H1 (cell line): ENCODE measurements at regions not wholly inside any gene's neighbourhood (a gene's known extent, or its start where the extent isn't known, plus 50 kb on each side); places are given as distances from the start of the nearest gene placed in this dataset.

ENCODE experiments used
- CTCF ChIA-PET: fragments of 300-600 bp; sonication (Branson Sonifier 250); formaldehyde crosslinking; loops from one replicate; lab custom pipeline; 2021; ENCODE audit not compliant: partially characterized antibody; lab: Charles Lee
- POLR2A ChIA-PET: fragments of 300-600 bp; sonication (Branson Sonifier 250); formaldehyde crosslinking; loops from one replicate; lab custom pipeline; 2021; ENCODE audit warnings: inconsistent platforms; ENCODE audit not compliant: partially characterized antibody; lab: Charles Lee
- DNase-seq, 2 experiments: peaks; one replicate each; pipeline versions ENCODE4 v3.0.0 to v3.0.0-alpha.2; 2010 to 2022; ENCODE audit warnings: low spot score in 2 of 2, low read depth in 1 of 2, mixed read lengths in 1 of 2
- FAIRE-seq: peaks from 2 replicates; lab custom pipeline; 2011; peaks lifted over from hg19 to GRCh38; lab: Jason Lieb, UNC
- H2AFZ ChIP-seq: 2 replicates; pipeline ENCODE4 v1.8.1; 2012; ENCODE audit warnings: low read length, inconsistent platforms
- H2AK5ac ChIP-seq: 2 replicates; pipeline ENCODE4 v1.6.1; 2013; ENCODE audit warnings: low read depth, low read length
- H2BK120ac ChIP-seq: replicated peaks from 2 replicates; pipeline ENCODE3; 2013; ENCODE audit warnings: low read depth, low read length, inconsistent platforms
- H2BK12ac ChIP-seq: 2 replicates; pipeline ENCODE4 v1.6.1; 2013; ENCODE audit warnings: low read depth, low read length
- H2BK15ac ChIP-seq: 2 replicates; pipeline ENCODE4 v1.6.1; 2013; ENCODE audit warnings: low read length
- H2BK20ac ChIP-seq: 2 replicates; pipeline ENCODE4 v1.6.1; 2013; ENCODE audit warnings: low read length
- H2BK5ac ChIP-seq: 2 replicates; pipeline ENCODE4 v1.6.1; 2013; ENCODE audit warnings: low read depth, low read length
- H3K14ac ChIP-seq: 2 replicates; pipeline ENCODE4 v1.6.1; 2013; ENCODE audit warnings: inconsistent platforms; ENCODE audit not compliant: insufficient read length
- H3K18ac ChIP-seq: 2 replicates; pipeline ENCODE4 v1.6.1; 2013; ENCODE audit warnings: low read length; ENCODE audit errors: extremely low read depth
- H3K23ac ChIP-seq: 2 replicates; pipeline ENCODE4 v1.6.1; 2013; ENCODE audit warnings: inconsistent platforms; ENCODE audit not compliant: insufficient read length
- H3K23me2 ChIP-seq: 2 replicates; pipeline ENCODE4 v1.6.1; 2013; ENCODE audit warnings: low read depth, low read length
- H3K27ac ChIP-seq: 2 replicates; pipeline ENCODE4 v1.6.1; 2011; ENCODE audit warnings: low read depth, low read length, inconsistent platforms
- H3K27me3 ChIP-seq, 4 experiments: replicated peaks in 1 of 4; 1 replicate in 1 of 4; 2 replicates in 3 of 4; pipeline versions ENCODE4 v1.6.1 to v1.8.1; 2011 to 2013; ENCODE audit warnings: low read length in 3 of 4, mild to moderate bottlenecking in 3 of 4, inconsistent platforms in 2 of 4, mixed read lengths in 2 of 4, moderate library complexity in 1 of 4; ENCODE audit not compliant: control insufficient read depth in 3 of 4, insufficient read depth in 3 of 4; ENCODE audit errors: extremely low read depth in 1 of 4
- H3K36me3 ChIP-seq, 4 experiments: 2 replicates each; pipeline versions ENCODE4 v1.6.1 to v1.8.1; 2011 to 2013; ENCODE audit warnings: mild to moderate bottlenecking in 4 of 4, low read length in 3 of 4, moderate library complexity in 2 of 4, control low read depth in 1 of 4, inconsistent platforms in 1 of 4; ENCODE audit not compliant: insufficient read depth in 4 of 4, control insufficient read depth in 2 of 4
- H3K4ac ChIP-seq: replicated peaks from 2 replicates; pipeline ENCODE3; 2013; ENCODE audit warnings: low read length, low read depth, mixed read lengths, inconsistent platforms; ENCODE audit not compliant: insufficient read length
- H3K4me1 ChIP-seq, 4 experiments: replicated peaks in 1 of 4; 1 replicate in 1 of 4; 2 replicates in 3 of 4; pipeline versions ENCODE4 v1.6.1 to v1.8.1; 2011 to 2013; ENCODE audit warnings: low read length in 3 of 4, inconsistent platforms in 2 of 4, mixed read lengths in 1 of 4; ENCODE audit not compliant: insufficient read depth in 4 of 4, control insufficient read depth in 3 of 4
- H3K4me2 ChIP-seq, 2 experiments: 2 replicates each; pipeline versions ENCODE4 v1.6.1 to v1.8.1; 2011 to 2013; ENCODE audit warnings: low read depth in 2 of 2, low read length in 2 of 2, control low read depth in 1 of 2, inconsistent platforms in 1 of 2, mild to moderate bottlenecking in 1 of 2; ENCODE audit not compliant: insufficient read depth in 1 of 2
- H3K4me3 ChIP-seq, 4 experiments: fragments of 200-600, 300-600 bp in 1 of 4; sonication (generic), shearing (Covaris generic), sonication (Bioruptor Twin) in 1 of 4; 2 replicates each; pipeline versions ENCODE4 v1.5.1 to v1.8.1; 2011 to 2016; ENCODE audit warnings: low read length in 4 of 4, low read depth in 3 of 4, control low read depth in 2 of 4, inconsistent platforms in 2 of 4, mild to moderate bottlenecking in 2 of 4, mixed read lengths in 1 of 4, moderate library complexity in 1 of 4; ENCODE audit not compliant: insufficient read depth in 2 of 4; ENCODE audit errors: extremely low read depth in 1 of 4
- H3K56ac ChIP-seq: replicated peaks from 2 replicates; pipeline ENCODE3; 2013; ENCODE audit warnings: low read depth, mild to moderate bottlenecking, mixed read lengths, low read length, inconsistent platforms; ENCODE audit not compliant: insufficient read length
- H3K79me1 ChIP-seq: 2 replicates; pipeline ENCODE4 v1.6.1; 2013; ENCODE audit warnings: low read depth, low read length, control low read depth
- H3K79me2 ChIP-seq, 2 experiments: 2 replicates each; pipeline versions ENCODE4 v1.6.1 to v1.8.1; 2012 to 2013; ENCODE audit warnings: low read length in 2 of 2, mild to moderate bottlenecking in 2 of 2, inconsistent platforms in 1 of 2; ENCODE audit not compliant: insufficient read depth in 2 of 2, control insufficient read depth in 1 of 2
- H3K9ac ChIP-seq, 4 experiments: replicated peaks in 1 of 4; 1 replicate in 1 of 4; 2 replicates in 3 of 4; pipeline versions ENCODE4 v1.6.1 to v1.8.1; 2011 to 2013; ENCODE audit warnings: low read depth in 3 of 4, low read length in 3 of 4, control low read depth in 2 of 4, mild to moderate bottlenecking in 2 of 4, moderate library complexity in 2 of 4, inconsistent platforms in 1 of 4; ENCODE audit errors: extremely low read depth in 1 of 4
- H3K9me3 ChIP-seq, 2 experiments: 2 replicates each; pipeline versions ENCODE4 v1.6.1 to v1.8.1; 2012 to 2013; ENCODE audit warnings: mild to moderate bottlenecking in 2 of 2, moderate library complexity in 2 of 2, control low read depth in 1 of 2, inconsistent platforms in 1 of 2, low read depth in 1 of 2, low read length in 1 of 2, mixed read lengths in 1 of 2; ENCODE audit not compliant: insufficient read depth in 2 of 2
- H4K20me1 ChIP-seq, 2 experiments: replicated peaks in 1 of 2; 2 replicates each; pipeline versions ENCODE3 to v1.8.1; 2011 to 2013; ENCODE audit warnings: inconsistent platforms in 2 of 2, low read length in 2 of 2, mild to moderate bottlenecking in 1 of 2; ENCODE audit not compliant: insufficient read depth in 2 of 2, control insufficient read depth in 1 of 2
- H4K5ac ChIP-seq: 2 replicates; pipeline ENCODE4 v1.6.1; 2013; ENCODE audit warnings: low read length, low read depth, mixed read lengths, inconsistent platforms; ENCODE audit not compliant: insufficient read length
- H4K8ac ChIP-seq: 2 replicates; pipeline ENCODE4 v1.8.0; 2013; ENCODE audit warnings: mild to moderate bottlenecking, moderate library complexity, low read length, inconsistent platforms; ENCODE audit not compliant: insufficient read depth; ENCODE audit errors: extremely low read depth
- H4K91ac ChIP-seq: replicated peaks from 2 replicates; pipeline ENCODE3; 2013; ENCODE audit warnings: low read length, mixed read lengths, inconsistent platforms; ENCODE audit not compliant: insufficient read length
- BCL11A ChIP-seq, 2 experiments: IDR thresholded peaks; one replicate each; pipeline ENCODE4 v1.6.1; 2011; ENCODE audit warnings: low read depth in 2 of 2, low read length in 2 of 2, mild to moderate bottlenecking in 2 of 2
- CTBP2 ChIP-seq: IDR thresholded peaks from 2 replicates; pipeline ENCODE4 v1.7.0; 2011; ENCODE audit warnings: borderline replicate concordance, mild to moderate bottlenecking, moderate library complexity, mixed read lengths, low read length; ENCODE audit not compliant: insufficient read depth, insufficient read length
- EP300 ChIP-seq, 2 experiments: IDR thresholded peaks; 1 replicate in 1 of 2; 2 replicates in 1 of 2; pipeline ENCODE4 v1.6.1; 2011 to 2012; ENCODE audit warnings: low read depth in 2 of 2, low read length in 2 of 2, mild to moderate bottlenecking in 2 of 2, borderline replicate concordance in 1 of 2, inconsistent platforms in 1 of 2, moderate library complexity in 1 of 2
- EZH2 ChIP-seq: fragments of 200-600 bp; sonication (generic); IDR thresholded peaks from 2 replicates; pipeline ENCODE4 v1.7.1; 2012; ENCODE audit warnings: low read depth, mild to moderate bottlenecking, moderate library complexity, low read length, inconsistent platforms; ENCODE audit not compliant: severe bottlenecking
- GABPA ChIP-seq: IDR thresholded peaks from 2 replicates; pipeline ENCODE4 v1.6.1; 2011; ENCODE audit warnings: mild to moderate bottlenecking, low read length, moderate library complexity, borderline replicate concordance; ENCODE audit not compliant: insufficient read depth
- GTF2F1 ChIP-seq: IDR thresholded peaks from 2 replicates; pipeline ENCODE4 v1.6.1; 2012; ENCODE audit warnings: low read depth, low read length, improper control_type of control experiment, borderline replicate concordance
- SIN3A ChIP-seq, 2 experiments: IDR thresholded peaks in 1 of 2; conservative IDR thresholded peaks in 1 of 2; 2 replicates each; pipeline ENCODE4 v1.6.1; 2011 to 2012; ENCODE audit warnings: low read length in 2 of 2, improper control_type of control experiment in 1 of 2, low read depth in 1 of 2, mild to moderate bottlenecking in 1 of 2
- WGBS, 2 experiments: shearing (Covaris generic) in 1 of 2; methylation state at CpG; one replicate each; pipeline versions ENCODE4 v1.1.6 to v1.1.7; 2013 to 2015; ENCODE audit warnings: low lambda C conversion rate in 2 of 2, mixed read lengths in 2 of 2, inconsistent platforms in 1 of 2, low coverage in 1 of 2, missing lambda C conversion rate in 1 of 2; ENCODE audit not compliant: insufficient replicate concordance in 2 of 2, insufficient coverage in 1 of 2, insufficient read length in 1 of 2; ENCODE audit errors: extremely low coverage in 1 of 2, missing lambda C conversion rate in 1 of 2; 5-methylcytosine and 5-hydroxymethylcytosine counted together

- H2BK20ac ChIP-seq: no peak overlapping the region
- CTCF ChIA-PET: no interaction called here
- H3K79me2 ChIP-seq: no peaks in the 10 kb centered on the region
- no peak overlapping the region for H3K4ac ChIP-seq
- WGBS, 2 experiments: 80% methylated on average over 6 of the region's 6 CpGs; no CpG with 5 or more reads in 1 of the 2 experiments
- no peak overlapping the region for H3K4me2 ChIP-seq
- H3K23me2 ChIP-seq: 0 out of 2 replicates have a peak, but pooled peaks cover 2% of the 10 kb centered on the region
- H2BK120ac ChIP-seq: no peak overlapping the region
- no peak overlapping the region for H3K56ac ChIP-seq
- no peak overlapping the region for H3K18ac ChIP-seq
- H2BK12ac ChIP-seq: no peak overlapping the region
- H3K14ac ChIP-seq: no peak overlapping the region
- FAIRE-seq (no peak), DNase-seq (no peak)
- peaks cover 0 to 1% (median 0%) of the 10 kb centered on the region in 4 experiments; a peak in 1 of 7 replicates for H3K27me3 ChIP-seq
- H2BK5ac ChIP-seq: no peak overlapping the region
- H3K4me1 ChIP-seq: no peaks in the 10 kb centered on the region
- H2AFZ ChIP-seq: no peak overlapping the region
- no peak overlapping the region for H2AK5ac ChIP-seq
- no peak overlapping the region for H3K9ac ChIP-seq
- no peak overlapping the region for H3K4me3 ChIP-seq
- H4K20me1 ChIP-seq: no peaks in the 10 kb centered on the region
- no peak overlapping the region for H2BK15ac ChIP-seq
- TF ChIP-seq BCL11A (IDR thresholded peaks at IDR 0.05; ENCODE audit: low read depth in 2 of 2, low read length in 2 of 2): no peak
- TF ChIP-seq GTF2F1: no peak
- no peak for TF ChIP-seq EP300 (IDR thresholded peaks at IDR 0.05; ENCODE audit: borderline replicate concordance in 1 of 2, low read depth in 2 of 2, low read length in 2 of 2)
- no peak for TF ChIP-seq CTBP2
- no peak for TF ChIP-seq EZH2
- TF ChIP-seq GABPA: no peak
- TF ChIP-seq SIN3A (conservative IDR thresholded peaks at IDR 0.05 in 1 of 2, IDR thresholded peaks at IDR 0.05 in 1 of 2; ENCODE audit: low read depth in 1 of 2, low read length in 2 of 2): no peak
- H4K91ac ChIP-seq: no peak overlapping the region
- H3K36me3 ChIP-seq: no peaks in the 10 kb centered on the region
- no peak overlapping the region for H3K23ac ChIP-seq
- no peak overlapping the region for H3K27ac ChIP-seq
- no peaks in the 10 kb centered on the region for H3K9me3 ChIP-seq
- no peaks in the 10 kb centered on the region for H3K79me1 ChIP-seq
- POLR2A ChIA-PET: no interaction called here
- no peak overlapping the region for H4K8ac ChIP-seq
- no peak overlapping the region for H4K5ac ChIP-seq
Observed at GRCh38 chr21:27257226-27257625, 290.3 kb upstream of the ADAMTS5 start.
